A549 (cell line): ENCODE measurements at regions not wholly inside any gene's neighbourhood (a gene's known extent, or its start where the extent isn't known, plus 50 kb on each side); places are given as distances from the start of the nearest gene placed in this dataset.

Experiments
- ATAC-seq, 2 experiments: fragments of 200-7000 bp in 1 of 2; fragments of >200 bp in 1 of 2; cut with Nextera tagmentation in 1 of 2; cut with Tn5 transposase in 1 of 2; 3 replicates each; pipeline versions ENCODE4 v1.8.0 to v1.9.1; 2018 to 2020; ENCODE audit warnings: mild to moderate bottlenecking in 1 of 2, moderate library complexity in 1 of 2
- CTCF ChIA-PET: fragments of 300-600 bp; sonication (Branson Sonifier 250); formaldehyde crosslinking; extraction: SDS; loops from one replicate; lab custom pipeline; 2021; ENCODE audit warnings: antibody characterized with exemption, inconsistent platforms; lab: Yijun Ruan, JAX
- POLR2A ChIA-PET: fragments of 350-600 bp; formaldehyde crosslinking; extraction: SDS; loops from one replicate; lab custom pipeline; 2021; ENCODE audit warnings: antibody characterized with exemption, inconsistent platforms; lab: Yijun Ruan, JAX
- DNase-seq, 2 experiments: peaks; one replicate each; pipeline versions ENCODE4 v3.0.0 to v3.0.0-alpha.2; 2011 to 2016; ENCODE audit warnings: low read depth in 1 of 2, low spot score in 1 of 2
- FAIRE-seq: peaks from 2 replicates; lab custom pipeline; 2011; peaks lifted over from hg19 to GRCh38; lab: Jason Lieb, UNC
- H3K27ac ChIP-seq, 2 experiments: fragments of >200 bp; sonication (Bioruptor Twin); formaldehyde crosslinking; 3 replicates each; pipeline ENCODE4 v1.5.1; 2016 to 2017
- H3K4me1 ChIP-seq: fragments of >200 bp; sonication (Bioruptor Twin); formaldehyde crosslinking; 3 replicates; pipeline ENCODE4 v1.6.1; 2016
- H3K4me2 ChIP-seq: fragments of >200 bp; sonication (Bioruptor Twin); formaldehyde crosslinking; 3 replicates; pipeline ENCODE4 v1.6.1; 2016
- H3K4me3 ChIP-seq: fragments of >200 bp; sonication (Bioruptor Twin); formaldehyde crosslinking; 3 replicates; pipeline ENCODE4 v1.5.1; 2016
- H3K9me3 ChIP-seq: fragments of >200 bp; sonication (Bioruptor Twin); formaldehyde crosslinking; 3 replicates; pipeline ENCODE4 v1.6.1; 2016
- CBX8 ChIP-seq: fragments of 200-600 bp; sonication (generic); IDR thresholded peaks from 2 replicates; pipeline ENCODE4 v1.6.1; 2016
- CHD4 ChIP-seq: fragments of 200-600 bp; sonication (generic); IDR thresholded peaks from 2 replicates; pipeline ENCODE4 v1.6.1; 2016; ENCODE audit warnings: antibody characterized with exemption, mild to moderate bottlenecking, borderline replicate concordance
- ESRRA ChIP-seq: fragments of 150-350 bp; IDR thresholded peaks from 2 replicates; pipeline ENCODE4 v1.6.1; 2014; ENCODE audit warnings: mild to moderate bottlenecking, low read length, borderline replicate concordance
- HES2 ChIP-seq: fragments of >200 bp; sonication (Bioruptor Twin); formaldehyde crosslinking; IDR thresholded peaks from 2 replicates; pipeline ENCODE4 v1.6.1; 2016
- HOXB13 ChIP-seq: fragments of 250-450 bp; sonication (Bioruptor Pico); IDR thresholded peaks from 2 replicates; pipeline ENCODE4 v1.5.0; 2020; ENCODE audit warnings: low read depth, mild to moderate bottlenecking, moderate library complexity
- MAFK ChIP-seq: fragments of 450-650 bp; IDR thresholded peaks from 2 replicates; pipeline ENCODE4 v1.6.1; 2014; ENCODE audit not compliant: partially characterized antibody
- MAX ChIP-seq: IDR thresholded peaks from 2 replicates; pipeline ENCODE4 v1.6.1; 2012
- NPAS2 ChIP-seq: fragments of 250-450 bp; sonication (Bioruptor Pico); IDR thresholded peaks from 2 replicates; pipeline ENCODE4 v1.8.0; 2022; ENCODE audit warnings: mild to moderate bottlenecking, moderate library complexity, borderline replicate concordance
- WGBS: methylation state at CpG from one replicate; pipeline ENCODE4 v1.1.6; 2017; ENCODE audit errors: missing lambda C conversion rate; 5-methylcytosine and 5-hydroxymethylcytosine counted together
- TF ChIP-seq, protein P1 (sequence below): IDR thresholded peaks from 2 replicates; pipeline ENCODE4 v1.6.1; 2012
- TF ChIP-seq, protein P2 (sequence below): fragments of 200-600 bp; sonication (generic); IDR thresholded peaks from 2 replicates; pipeline ENCODE4 v1.6.1; 2016; ENCODE audit warnings: antibody characterized with exemption, mild to moderate bottlenecking, moderate library complexity
- TF ChIP-seq, protein P3 (sequence below): fragments of >200 bp; sonication (Bioruptor Twin); formaldehyde crosslinking; IDR thresholded peaks from 3 replicates; pipeline ENCODE4 v1.5.1; 2016

DNA sequence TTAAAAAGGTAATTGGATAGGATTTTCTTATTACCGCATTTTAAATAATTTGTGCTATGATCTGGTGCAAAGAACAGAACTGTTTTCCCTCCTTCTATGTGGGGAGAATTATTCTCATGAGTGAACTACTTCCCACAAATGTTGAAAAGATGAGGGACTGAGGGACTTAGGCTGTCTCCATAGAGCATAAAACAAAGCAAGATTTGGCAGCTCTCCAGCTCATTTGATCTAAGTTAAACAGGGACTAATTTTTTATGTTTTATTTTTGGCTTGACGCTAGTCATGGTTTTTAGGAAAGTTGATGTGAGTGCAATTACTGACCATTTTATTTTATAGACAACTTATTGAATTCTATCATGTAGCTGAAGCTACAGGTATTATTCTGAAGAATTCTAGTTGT, 362.3 kb downstream of the HLX start (continued):
- no peak for TF ChIP-seq HOXB13 (CRISPR knock-in tag)
- TF ChIP-seq, protein P1, sequence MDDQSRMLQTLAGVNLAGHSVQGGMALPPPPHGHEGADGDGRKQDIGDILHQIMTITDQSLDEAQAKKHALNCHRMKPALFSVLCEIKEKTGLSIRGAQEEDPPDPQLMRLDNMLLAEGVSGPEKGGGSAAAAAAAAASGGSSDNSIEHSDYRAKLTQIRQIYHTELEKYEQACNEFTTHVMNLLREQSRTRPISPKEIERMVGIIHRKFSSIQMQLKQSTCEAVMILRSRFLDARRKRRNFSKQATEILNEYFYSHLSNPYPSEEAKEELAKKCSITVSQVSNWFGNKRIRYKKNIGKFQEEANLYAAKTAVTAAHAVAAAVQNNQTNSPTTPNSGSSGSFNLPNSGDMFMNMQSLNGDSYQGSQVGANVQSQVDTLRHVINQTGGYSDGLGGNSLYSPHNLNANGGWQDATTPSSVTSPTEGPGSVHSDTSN = no peak

- Histone ChIP-seq H3K4me3 (no peak overlapping the region), H3K4me2 (no peak overlapping the region), H3K27ac (no peak overlapping the region), H3K9me3 (no peaks in the 10 kb centered on the region), H3K4me1 (no peaks in the 10 kb centered on the region)
- TF ChIP-seq, protein P2, sequence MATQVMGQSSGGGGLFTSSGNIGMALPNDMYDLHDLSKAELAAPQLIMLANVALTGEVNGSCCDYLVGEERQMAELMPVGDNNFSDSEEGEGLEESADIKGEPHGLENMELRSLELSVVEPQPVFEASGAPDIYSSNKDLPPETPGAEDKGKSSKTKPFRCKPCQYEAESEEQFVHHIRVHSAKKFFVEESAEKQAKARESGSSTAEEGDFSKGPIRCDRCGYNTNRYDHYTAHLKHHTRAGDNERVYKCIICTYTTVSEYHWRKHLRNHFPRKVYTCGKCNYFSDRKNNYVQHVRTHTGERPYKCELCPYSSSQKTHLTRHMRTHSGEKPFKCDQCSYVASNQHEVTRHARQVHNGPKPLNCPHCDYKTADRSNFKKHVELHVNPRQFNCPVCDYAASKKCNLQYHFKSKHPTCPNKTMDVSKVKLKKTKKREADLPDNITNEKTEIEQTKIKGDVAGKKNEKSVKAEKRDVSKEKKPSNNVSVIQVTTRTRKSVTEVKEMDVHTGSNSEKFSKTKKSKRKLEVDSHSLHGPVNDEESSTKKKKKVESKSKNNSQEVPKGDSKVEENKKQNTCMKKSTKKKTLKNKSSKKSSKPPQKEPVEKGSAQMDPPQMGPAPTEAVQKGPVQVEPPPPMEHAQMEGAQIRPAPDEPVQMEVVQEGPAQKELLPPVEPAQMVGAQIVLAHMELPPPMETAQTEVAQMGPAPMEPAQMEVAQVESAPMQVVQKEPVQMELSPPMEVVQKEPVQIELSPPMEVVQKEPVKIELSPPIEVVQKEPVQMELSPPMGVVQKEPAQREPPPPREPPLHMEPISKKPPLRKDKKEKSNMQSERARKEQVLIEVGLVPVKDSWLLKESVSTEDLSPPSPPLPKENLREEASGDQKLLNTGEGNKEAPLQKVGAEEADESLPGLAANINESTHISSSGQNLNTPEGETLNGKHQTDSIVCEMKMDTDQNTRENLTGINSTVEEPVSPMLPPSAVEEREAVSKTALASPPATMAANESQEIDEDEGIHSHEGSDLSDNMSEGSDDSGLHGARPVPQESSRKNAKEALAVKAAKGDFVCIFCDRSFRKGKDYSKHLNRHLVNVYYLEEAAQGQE = no peak
- peak; percentile 92 for TF ChIP-seq MAFK
- FAIRE-seq = no peak
- WGBS = 25% methylated on average over 2 of the region's 2 CpGs
- no peak for ATAC-seq
- CTCF ChIA-PET = no interaction called here
- no peak for DNase-seq
- POLR2A ChIA-PET = no interaction called here
Observed at GRCh38 chr1:221246067-221246466, 366.8 kb downstream of the HLX start.

GRCh38 chr1:221246628-221247415, 367.6 kb downstream of the HLX start:
- 81% methylated on average over 4 of the region's 4 CpGs for WGBS
- H3K4me2 ChIP-seq = no peak overlapping the region
- H3K4me1 ChIP-seq = no peaks in the 10 kb centered on the region
- H3K9me3 ChIP-seq = no peaks in the 10 kb centered on the region
- ATAC-seq = no peak
- CTCF ChIA-PET = no interaction called here
- POLR2A ChIA-PET = no interaction called here
- no peak overlapping the region for H3K4me3 ChIP-seq
- DNase-seq = no peak
- FAIRE-seq = no peak
- H3K27ac ChIP-seq = no peak overlapping the region
- TF ChIP-seq CHD4 (no peak), MAFK (peak; percentile 87)

DNA sequence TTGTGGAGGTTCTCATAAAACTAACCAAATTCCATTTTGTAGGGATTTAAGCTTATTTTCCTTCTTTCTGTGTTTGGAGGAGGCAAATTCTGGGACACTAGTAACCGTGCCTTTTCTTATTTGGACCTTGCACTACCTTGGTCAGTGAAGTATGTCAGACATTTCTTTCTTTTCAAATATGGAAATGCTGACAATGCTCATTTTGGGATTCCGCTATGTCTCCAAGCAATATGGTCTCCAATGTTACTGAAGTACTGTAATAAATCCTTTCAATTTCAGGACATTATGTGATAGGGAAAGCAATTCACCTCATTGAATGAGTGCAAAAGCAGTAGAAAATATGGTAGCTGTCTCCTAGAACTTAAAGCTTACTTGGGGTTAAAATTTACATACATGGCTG, 372.3 kb downstream of the HLX start:
- H3K27ac ChIP-seq = no peak overlapping the region
- 20% methylated on average over 2 of the region's 2 CpGs for WGBS
- ATAC-seq (no peak), FAIRE-seq (no peak), DNase-seq (no peak)
- ChIA-PET CTCF (interaction anchor here (1.0 kb wide), 1 partner anchor 12 kb away, joined by 4 read pairs; no protein-coding TSS in a partner anchor), POLR2A (no interaction called here)
- no peak overlapping the region for H3K4me2 ChIP-seq
- H3K4me1 ChIP-seq = no peaks in the 10 kb centered on the region
- TF ChIP-seq MAX (no peak), MAFK (peak; percentile 88), NPAS2 (CRISPR knock-in tag) (no peak), CBX8 (no peak), ESRRA (no peak), HES2 (no peak), HOXB13 (CRISPR knock-in tag) (no peak)
- TF ChIP-seq, protein P3, sequence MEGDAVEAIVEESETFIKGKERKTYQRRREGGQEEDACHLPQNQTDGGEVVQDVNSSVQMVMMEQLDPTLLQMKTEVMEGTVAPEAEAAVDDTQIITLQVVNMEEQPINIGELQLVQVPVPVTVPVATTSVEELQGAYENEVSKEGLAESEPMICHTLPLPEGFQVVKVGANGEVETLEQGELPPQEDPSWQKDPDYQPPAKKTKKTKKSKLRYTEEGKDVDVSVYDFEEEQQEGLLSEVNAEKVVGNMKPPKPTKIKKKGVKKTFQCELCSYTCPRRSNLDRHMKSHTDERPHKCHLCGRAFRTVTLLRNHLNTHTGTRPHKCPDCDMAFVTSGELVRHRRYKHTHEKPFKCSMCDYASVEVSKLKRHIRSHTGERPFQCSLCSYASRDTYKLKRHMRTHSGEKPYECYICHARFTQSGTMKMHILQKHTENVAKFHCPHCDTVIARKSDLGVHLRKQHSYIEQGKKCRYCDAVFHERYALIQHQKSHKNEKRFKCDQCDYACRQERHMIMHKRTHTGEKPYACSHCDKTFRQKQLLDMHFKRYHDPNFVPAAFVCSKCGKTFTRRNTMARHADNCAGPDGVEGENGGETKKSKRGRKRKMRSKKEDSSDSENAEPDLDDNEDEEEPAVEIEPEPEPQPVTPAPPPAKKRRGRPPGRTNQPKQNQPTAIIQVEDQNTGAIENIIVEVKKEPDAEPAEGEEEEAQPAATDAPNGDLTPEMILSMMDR = no peak
- no peaks in the 10 kb centered on the region for H3K9me3 ChIP-seq
- no peak overlapping the region for H3K4me3 ChIP-seq
